ENCODE measurements at regions not wholly inside any gene's neighbourhood (a gene's known extent, or its start where the extent isn't known, plus 50 kb on each side); places are given as distances from the start of the nearest gene placed in this dataset.

- no peak for DNase-seq (ENCODE audit: low spot score)
- Histone ChIP-seq H3K27me3 (replicated peaks; ENCODE audit: insufficient read depth) (no peaks in the 10 kb centered on the region), H3K9me3 (no peaks in the 10 kb centered on the region), H3K4me1 (replicated peaks) (no peaks in the 10 kb centered on the region), H3K36me3 (no peaks in the 10 kb centered on the region), H3K4me3 (no peak overlapping the region), H3K27ac (no peak overlapping the region)
- no peak for TF ChIP-seq POLR2AphosphoS5 (IDR thresholded peaks at IDR 0.05)
- TF ChIP-seq CTCF (IDR thresholded peaks at IDR 0.05) = no peak
- no peak for TF ChIP-seq POLR2A (IDR thresholded peaks at IDR 0.05)
- intact Hi-C loops (cut with DNase I) = no loop called here
- WGBS = 95% methylated on average over 4 of the region's 4 CpGs
Observed at GRCh38 chr20:50433001-50433761, 77.0 kb upstream of the PTPN1 start.

GRCh38 chr20:50434321-50434652, 75.9 kb upstream of the PTPN1 start:
- DNase-seq (ENCODE audit: low spot score) = no peak
- Histone ChIP-seq H3K36me3 (no peaks in the 10 kb centered on the region), H3K4me3 (no peak overlapping the region), H3K27ac (no peak overlapping the region), H3K4me1 (replicated peaks) (no peaks in the 10 kb centered on the region), H3K9me3 (no peaks in the 10 kb centered on the region), H3K27me3 (replicated peaks; ENCODE audit: insufficient read depth) (no peaks in the 10 kb centered on the region)
- intact Hi-C loops (cut with DNase I) = no loop called here
- WGBS = 97% methylated on average over 1 of the region's 1 CpG
- TF ChIP-seq POLR2AphosphoS5 (IDR thresholded peaks at IDR 0.05) (no peak), POLR2A (IDR thresholded peaks at IDR 0.05) (no peak), CTCF (IDR thresholded peaks at IDR 0.05) (no peak)

- DNase-seq (ENCODE audit: low spot score) = no peak
- no peak for TF ChIP-seq POLR2AphosphoS5 (IDR thresholded peaks at IDR 0.05)
- TF ChIP-seq POLR2A (IDR thresholded peaks at IDR 0.05) = no peak
- no peak for TF ChIP-seq CTCF (IDR thresholded peaks at IDR 0.05)
- Histone ChIP-seq H3K4me1 (replicated peaks) (no peaks in the 10 kb centered on the region), H3K9me3 (no peaks in the 10 kb centered on the region), H3K27me3 (replicated peaks; ENCODE audit: insufficient read depth) (no peaks in the 10 kb centered on the region), H3K27ac (no peak overlapping the region), H3K4me3 (no peak overlapping the region), H3K36me3 (no peaks in the 10 kb centered on the region)
- 40% methylated on average over 6 of the region's 6 CpGs for WGBS
- intact Hi-C loops (cut with DNase I) = no loop called here
Observed at GRCh38 chr20:50434653-50435396, 75.4 kb upstream of the PTPN1 start.

GRCh38 chr20:50435397-50436051, 74.7 kb upstream of the PTPN1 start:
- Histone ChIP-seq H3K27ac (no peak overlapping the region), H3K36me3 (no peaks in the 10 kb centered on the region), H3K4me3 (no peak overlapping the region), H3K4me1 (replicated peaks) (no peaks in the 10 kb centered on the region), H3K9me3 (no peaks in the 10 kb centered on the region), H3K27me3 (replicated peaks; ENCODE audit: insufficient read depth) (no peaks in the 10 kb centered on the region)
- 89% methylated on average over 22 of the region's 22 CpGs for WGBS
- no peak for DNase-seq (ENCODE audit: low spot score)
- TF ChIP-seq POLR2AphosphoS5 (IDR thresholded peaks at IDR 0.05) (no peak), CTCF (IDR thresholded peaks at IDR 0.05) (no peak), POLR2A (IDR thresholded peaks at IDR 0.05) (no peak)
- intact Hi-C loops (cut with DNase I) = no loop called here
